HFFc6 (cell line): ENCODE measurements at regions not wholly inside any gene's neighbourhood (a gene's known extent, or its start where the extent isn't known, plus 50 kb on each side); places are given as distances from the start of the nearest gene placed in this dataset.

Source experiments
- DNase-seq: peaks from one replicate; pipeline ENCODE4 v3.0.0-alpha.2; 2018
- H3K27ac Mint-ChIP-seq: 2 replicates; pipeline ENCODE4 v1.8.0; 2020; ENCODE audit warnings: mild to moderate bottlenecking, mixed read lengths
- H3K27me3 Mint-ChIP-seq: 2 replicates; pipeline ENCODE4 v1.8.0; 2021; ENCODE audit warnings: mild to moderate bottlenecking, moderate library complexity, mixed read lengths; ENCODE audit not compliant: insufficient read depth
- H3K36me3 Mint-ChIP-seq: 2 replicates; pipeline ENCODE4 v1.8.0; 2021; ENCODE audit warnings: low read depth, mixed read lengths
- H3K4me1 Mint-ChIP-seq: 2 replicates; pipeline ENCODE4 v1.8.0; 2020; ENCODE audit warnings: low read depth, mixed read lengths
- H3K4me3 Mint-ChIP-seq: 2 replicates; pipeline ENCODE4 v1.8.0; 2020; ENCODE audit warnings: mild to moderate bottlenecking, moderate library complexity, mixed read lengths
- H3K9me3 Mint-ChIP-seq: 2 replicates; pipeline ENCODE4 v1.8.0; 2020; ENCODE audit warnings: mild to moderate bottlenecking, mixed read lengths
- CTCF ChIP-seq: fragments of 200-600 bp; sonication (generic); IDR thresholded peaks from 2 replicates; pipeline ENCODE4 v1.5.0; 2021; ENCODE audit warnings: antibody characterized with exemption, mild to moderate bottlenecking

- peak overlapping the region; percentile 97 for H3K27ac Mint-ChIP-seq
- DNase-seq = peak; percentile 60
- H3K4me1 Mint-ChIP-seq = peaks cover 80% of the 10 kb centered on the region
- peak overlapping the region; percentile 66 for H3K4me3 Mint-ChIP-seq
- no peak for TF ChIP-seq CTCF
- H3K9me3 Mint-ChIP-seq = no peaks in the 10 kb centered on the region
- peaks cover 6% of the 10 kb centered on the region; the same call in 1 of the 2 replicates for H3K36me3 Mint-ChIP-seq
- H3K27me3 Mint-ChIP-seq = no peaks in the 10 kb centered on the region; the same call in 1 of the 2 replicates
Observed at GRCh38 chr3:20573175-20573574, 387.2 kb upstream of the SGO1 start.

GRCh38 chr3:20572473-20572872 lies 386.5 kb upstream of the SGO1 start:
- DNase-seq = no peak
- TF ChIP-seq CTCF = no peak
- Mint-ChIP-seq H3K36me3 (peaks cover 6% of the 10 kb centered on the region; the same call in 1 of the 2 replicates), H3K4me3 (no peak overlapping the region), H3K27ac (peak overlapping the region; percentile 97), H3K4me1 (peaks cover 73% of the 10 kb centered on the region), H3K9me3 (no peaks in the 10 kb centered on the region), H3K27me3 (no peaks in the 10 kb centered on the region)

- Mint-ChIP-seq H3K27me3 (no peaks in the 10 kb centered on the region), H3K36me3 (peaks cover 13% of the 10 kb centered on the region), H3K9me3 (no peaks in the 10 kb centered on the region), H3K4me1 (peaks cover 54% of the 10 kb centered on the region), H3K4me3 (no peak overlapping the region), H3K27ac (no peak overlapping the region)
- DNase-seq = no peak
- TF ChIP-seq CTCF = no peak
Observed at GRCh38 chr3:20569310-20569709, 383.3 kb upstream of the SGO1 start.

GRCh38 chr3:20564966-20565365 lies 379.0 kb upstream of the SGO1 start:
- Mint-ChIP-seq H3K27me3 (no peaks in the 10 kb centered on the region), H3K27ac (no peak overlapping the region), H3K36me3 (peaks cover 7% of the 10 kb centered on the region; the same call in 1 of the 2 replicates), H3K4me1 (peaks cover 54% of the 10 kb centered on the region), H3K9me3 (no peaks in the 10 kb centered on the region), H3K4me3 (no peak overlapping the region)
- no peak for TF ChIP-seq CTCF
- DNase-seq = no peak

- no peak for TF ChIP-seq CTCF
- Mint-ChIP-seq H3K9me3 (no peaks in the 10 kb centered on the region), H3K4me3 (no peak overlapping the region), H3K4me1 (peaks cover 46% of the 10 kb centered on the region), H3K36me3 (peaks cover 7% of the 10 kb centered on the region; the same call in 1 of the 2 replicates), H3K27ac (no peak overlapping the region), H3K27me3 (no peaks in the 10 kb centered on the region)
- no peak for DNase-seq
Observed at GRCh38 chr3:20563985-20564384, 378.0 kb upstream of the SGO1 start.

- no peak for DNase-seq
- peaks cover 45% of the 10 kb centered on the region for H3K4me1 Mint-ChIP-seq
- no peak overlapping the region for H3K27ac Mint-ChIP-seq
- H3K36me3 Mint-ChIP-seq = peaks cover 7% of the 10 kb centered on the region; the same call in 1 of the 2 replicates
- no peaks in the 10 kb centered on the region for H3K27me3 Mint-ChIP-seq
- H3K4me3 Mint-ChIP-seq = no peak overlapping the region
- no peaks in the 10 kb centered on the region for H3K9me3 Mint-ChIP-seq
- no peak for TF ChIP-seq CTCF
Observed at GRCh38 chr3:20563251-20563650, 377.2 kb upstream of the SGO1 start.
